B cell (primary cell): ENCODE measurements at regions not wholly inside any gene's neighbourhood (a gene's known extent, or its start where the extent isn't known, plus 50 kb on each side); places are given as distances from the start of the nearest gene placed in this dataset.
"Not testable (repeated sequence)": the region's sequence is repeated elsewhere in the genome, so short reads cannot be mapped to it uniquely, and the experiment has no call there.

Experiments
- EZH2 ChIP-seq: IDR thresholded peaks from 2 replicates; pipeline ENCODE4 v1.6.1; 2012; ENCODE audit warnings: borderline replicate concordance, low read depth, mild to moderate bottlenecking, moderate library complexity, low read length; ENCODE audit not compliant: insufficient read depth, poor library complexity, severe bottlenecking
- TF ChIP-seq, protein P1 (sequence below): fragments of 200-600 bp; IDR thresholded peaks from one replicate; pipeline ENCODE4 v1.8.0; 2022; ENCODE audit warnings: antibody characterized with exemption, mild to moderate bottlenecking

DNA sequence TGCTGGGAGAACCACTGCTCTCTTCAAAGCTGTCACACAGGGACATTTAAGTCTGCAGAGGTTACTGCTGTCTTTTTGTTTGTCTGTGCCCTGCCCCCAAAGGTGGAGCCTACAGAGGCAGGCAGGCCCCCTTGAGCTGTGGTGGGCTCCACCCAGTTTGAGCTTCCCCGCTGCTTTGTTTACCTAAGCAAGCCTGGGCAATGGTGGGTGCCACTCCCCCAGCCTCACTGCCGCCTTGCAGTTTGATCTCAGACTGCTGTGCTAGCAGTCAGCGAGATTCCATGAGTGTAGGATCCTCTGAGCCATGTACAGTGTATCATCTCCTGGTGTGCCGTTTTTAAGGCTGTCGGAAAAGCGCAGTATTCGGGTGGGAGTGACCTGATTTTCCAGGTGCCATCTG is 784.0 kb downstream of the LUZP2 start:
- TF ChIP-seq EZH2 = not testable (repeated sequence)
- TF ChIP-seq, protein P1, sequence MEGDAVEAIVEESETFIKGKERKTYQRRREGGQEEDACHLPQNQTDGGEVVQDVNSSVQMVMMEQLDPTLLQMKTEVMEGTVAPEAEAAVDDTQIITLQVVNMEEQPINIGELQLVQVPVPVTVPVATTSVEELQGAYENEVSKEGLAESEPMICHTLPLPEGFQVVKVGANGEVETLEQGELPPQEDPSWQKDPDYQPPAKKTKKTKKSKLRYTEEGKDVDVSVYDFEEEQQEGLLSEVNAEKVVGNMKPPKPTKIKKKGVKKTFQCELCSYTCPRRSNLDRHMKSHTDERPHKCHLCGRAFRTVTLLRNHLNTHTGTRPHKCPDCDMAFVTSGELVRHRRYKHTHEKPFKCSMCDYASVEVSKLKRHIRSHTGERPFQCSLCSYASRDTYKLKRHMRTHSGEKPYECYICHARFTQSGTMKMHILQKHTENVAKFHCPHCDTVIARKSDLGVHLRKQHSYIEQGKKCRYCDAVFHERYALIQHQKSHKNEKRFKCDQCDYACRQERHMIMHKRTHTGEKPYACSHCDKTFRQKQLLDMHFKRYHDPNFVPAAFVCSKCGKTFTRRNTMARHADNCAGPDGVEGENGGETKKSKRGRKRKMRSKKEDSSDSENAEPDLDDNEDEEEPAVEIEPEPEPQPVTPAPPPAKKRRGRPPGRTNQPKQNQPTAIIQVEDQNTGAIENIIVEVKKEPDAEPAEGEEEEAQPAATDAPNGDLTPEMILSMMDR = not testable (repeated sequence)
